ENCODE measurements at regions not wholly inside any gene's neighbourhood (a gene's known extent, or its start where the extent isn't known, plus 50 kb on each side); places are given as distances from the start of the nearest gene placed in this dataset.

GRCh38 chr2:2566396-2567323, 235.6 kb upstream of the MYT1L start:
- TF ChIP-seq, protein P1, sequence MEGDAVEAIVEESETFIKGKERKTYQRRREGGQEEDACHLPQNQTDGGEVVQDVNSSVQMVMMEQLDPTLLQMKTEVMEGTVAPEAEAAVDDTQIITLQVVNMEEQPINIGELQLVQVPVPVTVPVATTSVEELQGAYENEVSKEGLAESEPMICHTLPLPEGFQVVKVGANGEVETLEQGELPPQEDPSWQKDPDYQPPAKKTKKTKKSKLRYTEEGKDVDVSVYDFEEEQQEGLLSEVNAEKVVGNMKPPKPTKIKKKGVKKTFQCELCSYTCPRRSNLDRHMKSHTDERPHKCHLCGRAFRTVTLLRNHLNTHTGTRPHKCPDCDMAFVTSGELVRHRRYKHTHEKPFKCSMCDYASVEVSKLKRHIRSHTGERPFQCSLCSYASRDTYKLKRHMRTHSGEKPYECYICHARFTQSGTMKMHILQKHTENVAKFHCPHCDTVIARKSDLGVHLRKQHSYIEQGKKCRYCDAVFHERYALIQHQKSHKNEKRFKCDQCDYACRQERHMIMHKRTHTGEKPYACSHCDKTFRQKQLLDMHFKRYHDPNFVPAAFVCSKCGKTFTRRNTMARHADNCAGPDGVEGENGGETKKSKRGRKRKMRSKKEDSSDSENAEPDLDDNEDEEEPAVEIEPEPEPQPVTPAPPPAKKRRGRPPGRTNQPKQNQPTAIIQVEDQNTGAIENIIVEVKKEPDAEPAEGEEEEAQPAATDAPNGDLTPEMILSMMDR (IDR thresholded peaks at IDR 0.05), result no peak
- TF ChIP-seq POLR2A (IDR thresholded peaks at IDR 0.05) (no peak), POLR2AphosphoS5 (IDR thresholded peaks at IDR 0.05) (no peak)

Data from sigmoid colon (tissue), 4 donors.